LNCaP clone FGC (cell line): ENCODE measurements at regions not wholly inside any gene's neighbourhood (a gene's known extent, or its start where the extent isn't known, plus 50 kb on each side); places are given as distances from the start of the nearest gene placed in this dataset.

Source experiments
- DNase-seq: peaks from one replicate; pipeline ENCODE4 v3.0.0-alpha.2; 2011; ENCODE audit warnings: low read depth
- H3K4me3 ChIP-seq: 2 replicates; pipeline ENCODE4 v1.5.1; 2011; ENCODE audit warnings: mild to moderate bottlenecking, low read depth, low read length, control low read depth
- TF ChIP-seq, protein P1 (sequence below): IDR thresholded peaks from 2 replicates; pipeline ENCODE4 v1.5.1; 2012; ENCODE audit warnings: mild to moderate bottlenecking; ENCODE audit not compliant: control insufficient read depth, insufficient read depth; ENCODE audit errors: extremely low read depth

- no peak overlapping the region for H3K4me3 ChIP-seq
- DNase-seq, result no peak
- TF ChIP-seq, protein P1, sequence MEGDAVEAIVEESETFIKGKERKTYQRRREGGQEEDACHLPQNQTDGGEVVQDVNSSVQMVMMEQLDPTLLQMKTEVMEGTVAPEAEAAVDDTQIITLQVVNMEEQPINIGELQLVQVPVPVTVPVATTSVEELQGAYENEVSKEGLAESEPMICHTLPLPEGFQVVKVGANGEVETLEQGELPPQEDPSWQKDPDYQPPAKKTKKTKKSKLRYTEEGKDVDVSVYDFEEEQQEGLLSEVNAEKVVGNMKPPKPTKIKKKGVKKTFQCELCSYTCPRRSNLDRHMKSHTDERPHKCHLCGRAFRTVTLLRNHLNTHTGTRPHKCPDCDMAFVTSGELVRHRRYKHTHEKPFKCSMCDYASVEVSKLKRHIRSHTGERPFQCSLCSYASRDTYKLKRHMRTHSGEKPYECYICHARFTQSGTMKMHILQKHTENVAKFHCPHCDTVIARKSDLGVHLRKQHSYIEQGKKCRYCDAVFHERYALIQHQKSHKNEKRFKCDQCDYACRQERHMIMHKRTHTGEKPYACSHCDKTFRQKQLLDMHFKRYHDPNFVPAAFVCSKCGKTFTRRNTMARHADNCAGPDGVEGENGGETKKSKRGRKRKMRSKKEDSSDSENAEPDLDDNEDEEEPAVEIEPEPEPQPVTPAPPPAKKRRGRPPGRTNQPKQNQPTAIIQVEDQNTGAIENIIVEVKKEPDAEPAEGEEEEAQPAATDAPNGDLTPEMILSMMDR, result no peak
These were observed 123.4 kb upstream of the ADGRL4 start for GRCh38 chr1:79129914-79130313.

DNA sequence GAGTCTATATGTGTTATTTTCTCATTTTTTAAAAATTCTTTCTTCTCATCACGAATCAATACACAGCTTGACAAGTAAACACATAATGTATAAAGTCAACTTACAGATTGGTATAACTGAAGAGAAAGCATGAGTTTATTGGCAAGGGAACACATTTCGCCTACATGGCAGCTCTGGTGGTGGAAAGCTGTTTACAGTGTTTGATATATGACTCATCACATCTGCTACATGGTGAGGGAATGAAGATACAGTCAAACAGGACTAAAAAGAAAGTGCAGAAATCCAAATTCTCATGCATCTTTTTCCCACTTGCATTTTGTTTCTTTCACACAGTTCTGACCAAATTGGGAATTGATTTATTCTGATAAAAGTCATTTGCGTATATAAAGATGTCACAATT, 122.2 kb upstream of the ADGRL4 start:
- DNase-seq, result peak; percentile 77
- TF ChIP-seq, protein P1, result no peak
- no peak overlapping the region for H3K4me3 ChIP-seq

- no peak for DNase-seq
- no peak overlapping the region for H3K4me3 ChIP-seq
- TF ChIP-seq, protein P1, result no peak
These were observed 118.2 kb upstream of the ADGRL4 start for GRCh38 chr1:79124756-79125155.

DNA sequence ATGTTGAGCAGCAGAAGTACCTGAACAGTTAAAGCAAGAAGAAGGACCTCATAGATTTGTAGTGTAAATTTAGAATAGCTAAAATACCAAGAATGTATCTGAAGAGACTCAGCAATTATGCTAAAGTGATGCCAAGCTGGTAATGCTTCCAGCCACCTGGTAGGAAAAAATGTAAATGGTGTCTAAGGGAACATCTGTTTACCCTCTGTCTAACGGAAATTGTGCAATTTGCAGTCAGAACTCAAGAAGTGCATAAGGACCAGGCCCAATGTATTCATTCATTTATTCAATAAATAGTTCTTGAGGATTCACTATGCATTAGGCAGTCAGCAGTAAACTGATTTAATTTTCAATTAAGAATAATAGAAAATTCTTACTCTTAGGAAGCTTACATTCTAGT, 116.0 kb upstream of the ADGRL4 start:
- TF ChIP-seq, protein P1, result no peak
- no peak overlapping the region for H3K4me3 ChIP-seq

GRCh38 chr1:79117376-79117775, 110.8 kb upstream of the ADGRL4 start:
- TF ChIP-seq, protein P1, result no peak
- DNase-seq, result no peak
- H3K4me3 ChIP-seq, result no peak overlapping the region

More for the DNA sequence above, 116.0 kb upstream of the ADGRL4 start:
- no peak for DNase-seq

DNA sequence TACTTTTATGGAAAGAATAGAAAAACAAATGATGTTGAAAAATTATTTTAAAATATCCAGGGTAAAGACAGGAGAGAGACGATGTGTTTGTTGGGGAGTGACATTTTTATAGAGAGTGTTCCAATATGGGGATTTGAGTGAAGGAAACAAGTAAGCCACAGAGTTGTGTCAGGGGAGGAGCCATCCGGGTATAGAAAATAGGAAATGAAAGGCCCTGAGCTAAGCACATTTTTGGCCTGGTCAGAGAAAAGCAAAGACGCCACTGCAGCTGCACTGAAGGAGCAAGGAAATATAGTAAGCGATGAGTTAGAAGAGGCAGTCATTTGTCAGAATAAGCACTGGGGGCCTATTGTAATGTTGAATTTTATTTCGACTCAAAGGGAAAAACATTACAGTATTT, 107.3 kb upstream of the ADGRL4 start:
- no peak for DNase-seq
- no peak overlapping the region for H3K4me3 ChIP-seq

GRCh38 chr1:79110749-79111148, 104.2 kb upstream of the ADGRL4 start:
- DNase-seq, result no peak
- TF ChIP-seq, protein P1, result no peak
- no peak overlapping the region for H3K4me3 ChIP-seq

More for the DNA sequence above, 107.3 kb upstream of the ADGRL4 start:
- TF ChIP-seq, protein P1, result no peak
